ENCODE measurements at regions not wholly inside any gene's neighbourhood (a gene's known extent, or its start where the extent isn't known, plus 50 kb on each side); places are given as distances from the start of the nearest gene placed in this dataset.
"Not testable (repeated sequence)": the region's sequence is repeated elsewhere in the genome, so short reads cannot be mapped to it uniquely, and the experiment has no call there.

- Mint-ChIP-seq H3K4me1 (no peaks in the 10 kb centered on the region), H3K27me3 (ENCODE audit: low read depth) (no peaks in the 10 kb centered on the region), H3K4me3 (no peak overlapping the region), H3K27ac (ENCODE audit: unreplicated experiment) (no peak overlapping the region), H3K36me3 (ENCODE audit: low read depth) (peaks cover 2% of the 10 kb centered on the region), H3K9me3 (no peaks in the 10 kb centered on the region)
- DNase-seq (ENCODE audit: low read depth, low spot score): no peak
- TF ChIP-seq CTCF (conservative IDR thresholded peaks at IDR 0.05): no peak
These were observed 359.0 kb upstream of the RORB start for GRCh38 chr9:74138182-74138581.

GRCh38 chr9:74140141-74140540 lies 357.0 kb upstream of the RORB start:
- DNase-seq (ENCODE audit: low read depth, low spot score): no peak
- H3K9me3 Mint-ChIP-seq: no peaks in the 10 kb centered on the region
- H3K4me1 Mint-ChIP-seq: no peaks in the 10 kb centered on the region
- no peaks in the 10 kb centered on the region for H3K27me3 Mint-ChIP-seq (ENCODE audit: low read depth)
- H3K27ac Mint-ChIP-seq (ENCODE audit: unreplicated experiment): no peak overlapping the region
- H3K4me3 Mint-ChIP-seq: no peak overlapping the region
- TF ChIP-seq CTCF (conservative IDR thresholded peaks at IDR 0.05): no peak
- H3K36me3 Mint-ChIP-seq (ENCODE audit: low read depth): peaks cover 2% of the 10 kb centered on the region

GRCh38 chr9:74147906-74148305 lies 349.2 kb upstream of the RORB start:
- H3K9me3 Mint-ChIP-seq: no peaks in the 10 kb centered on the region
- no peaks in the 10 kb centered on the region for H3K27me3 Mint-ChIP-seq (ENCODE audit: low read depth)
- no peak overlapping the region for H3K4me3 Mint-ChIP-seq
- no peaks in the 10 kb centered on the region for H3K36me3 Mint-ChIP-seq (ENCODE audit: low read depth)
- DNase-seq (ENCODE audit: low read depth, low spot score): no peak
- no peak overlapping the region for H3K27ac Mint-ChIP-seq (ENCODE audit: unreplicated experiment)
- no peak for TF ChIP-seq CTCF (conservative IDR thresholded peaks at IDR 0.05)
- H3K4me1 Mint-ChIP-seq: no peaks in the 10 kb centered on the region

GRCh38 chr9:74172874-74173273 lies 324.3 kb upstream of the RORB start:
- Mint-ChIP-seq H3K4me3 (no peak overlapping the region), H3K27me3 (ENCODE audit: low read depth) (no peaks in the 10 kb centered on the region), H3K4me1 (no peaks in the 10 kb centered on the region), H3K27ac (ENCODE audit: unreplicated experiment) (no peak overlapping the region), H3K9me3 (no peaks in the 10 kb centered on the region), H3K36me3 (ENCODE audit: low read depth) (no peaks in the 10 kb centered on the region)
- TF ChIP-seq CTCF (conservative IDR thresholded peaks at IDR 0.05): no peak
- DNase-seq (ENCODE audit: low read depth, low spot score): no peak

GRCh38 chr9:74173284-74173683 lies 323.9 kb upstream of the RORB start:
- H3K36me3 Mint-ChIP-seq (ENCODE audit: low read depth): no peaks in the 10 kb centered on the region
- DNase-seq (ENCODE audit: low read depth, low spot score): no peak

GRCh38 chr9:74197771-74198170 lies 299.4 kb upstream of the RORB start:
- not testable (repeated sequence) for H3K9me3 Mint-ChIP-seq; H3K4me1 Mint-ChIP-seq; H3K27ac Mint-ChIP-seq (ENCODE audit: unreplicated experiment); H3K27me3 Mint-ChIP-seq (ENCODE audit: low read depth); DNase-seq (ENCODE audit: low read depth, low spot score); H3K36me3 Mint-ChIP-seq (ENCODE audit: low read depth); H3K4me3 Mint-ChIP-seq

More at GRCh38 chr9:74173284-74173683, 323.9 kb upstream of the RORB start:
- Mint-ChIP-seq H3K4me1 (no peaks in the 10 kb centered on the region), H3K9me3 (no peaks in the 10 kb centered on the region), H3K4me3 (no peak overlapping the region), H3K27me3 (ENCODE audit: low read depth) (no peaks in the 10 kb centered on the region), H3K27ac (ENCODE audit: unreplicated experiment) (no peak overlapping the region)
- TF ChIP-seq CTCF (conservative IDR thresholded peaks at IDR 0.05): no peak

Data from neural crest cell (in vitro differentiated cells).